SK-N-SH (cell line): ENCODE measurements at regions not wholly inside any gene's neighbourhood (a gene's known extent, or its start where the extent isn't known, plus 50 kb on each side); places are given as distances from the start of the nearest gene placed in this dataset.

Experiments used
- CTCF ChIA-PET: fragments of 300-600, 350-600 bp; formaldehyde crosslinking; extraction: SDS; loops from one replicate; lab custom pipeline; 2021; lab: Yijun Ruan, JAX
- POLR2A ChIA-PET: fragments of 350-600 bp; sonication (Branson Sonifier 250); formaldehyde crosslinking; extraction: SDS; loops from one replicate; lab custom pipeline; 2020; ENCODE audit warnings: antibody characterized with exemption, inconsistent platforms; lab: Yijun Ruan, JAX
- DNase-seq: peaks from one replicate; pipeline ENCODE4 v3.0.0; 2012
- H2AFZ ChIP-seq: fragments of 200-600 bp; sonication (generic); 2 replicates; pipeline ENCODE4 v1.8.1; 2016; ENCODE audit warnings: antibody characterized with exemption, mild to moderate bottlenecking, low read depth
- H3F3A ChIP-seq: fragments of 200-600 bp; sonication (generic); replicated peaks from 2 replicates; pipeline ENCODE3; 2016; ENCODE audit warnings: antibody characterized with exemption, mild to moderate bottlenecking; ENCODE audit not compliant: insufficient read depth
- H3K27ac ChIP-seq, 2 experiments: fragments of 200-500 bp in 1 of 2; fragments of 200-600 bp in 1 of 2; sonication (Bioruptor generic) in 1 of 2; sonication (generic), shearing (Covaris generic) in 1 of 2; 2 replicates each; pipeline versions ENCODE4 v1.5.1 to v1.6.1; 2014 to 2016; ENCODE audit warnings: low read depth in 2 of 2, inconsistent platforms in 1 of 2, low read length in 1 of 2, mild to moderate bottlenecking in 1 of 2, mixed read lengths in 1 of 2
- H3K27me3 ChIP-seq: fragments of 200-600 bp; sonication (generic), shearing (Covaris generic); 2 replicates; pipeline ENCODE4 v1.6.1; 2016; ENCODE audit warnings: mixed run types; ENCODE audit not compliant: insufficient read depth
- H3K36me3 ChIP-seq, 2 experiments: fragments of 200-500 bp in 1 of 2; fragments of 200-600 bp in 1 of 2; sonication (Bioruptor generic) in 1 of 2; sonication (generic) in 1 of 2; replicated peaks in 1 of 2; 2 replicates each; pipeline versions ENCODE3 to v1.5.1; 2014 to 2016; ENCODE audit warnings: low read length in 1 of 2, mild to moderate bottlenecking in 1 of 2; ENCODE audit not compliant: insufficient read depth in 2 of 2, control insufficient read depth in 1 of 2
- H3K4me1 ChIP-seq, 2 experiments: fragments of 200-500 bp in 1 of 2; fragments of 200-600 bp in 1 of 2; sonication (Bioruptor generic) in 1 of 2; sonication (generic), shearing (Covaris generic) in 1 of 2; 2 replicates each; pipeline versions ENCODE4 v1.5.1 to v1.6.1; 2014 to 2016; ENCODE audit warnings: low read depth in 1 of 2, low read length in 1 of 2, mixed run types in 1 of 2; ENCODE audit not compliant: insufficient read depth in 2 of 2, control insufficient read depth in 1 of 2
- H3K4me2 ChIP-seq: fragments of 200-600 bp; sonication (generic), shearing (Covaris generic); 2 replicates; pipeline ENCODE4 v1.6.1; 2017; ENCODE audit warnings: mixed run types
- H3K4me3 ChIP-seq, 2 experiments: fragments of 200-500 bp in 1 of 2; fragments of 200-600 bp in 1 of 2; sonication (Bioruptor generic) in 1 of 2; sonication (generic), shearing (Covaris generic) in 1 of 2; 2 replicates each; pipeline versions ENCODE4 v1.5.1 to v1.8.1; 2014 to 2016; ENCODE audit warnings: low read depth in 2 of 2, inconsistent platforms in 1 of 2, low read length in 1 of 2, mild to moderate bottlenecking in 1 of 2, mixed read lengths in 1 of 2, moderate library complexity in 1 of 2
- H3K79me2 ChIP-seq: fragments of 200-600 bp; sonication (generic); 2 replicates; pipeline ENCODE4 v1.8.1; 2017; ENCODE audit warnings: mild to moderate bottlenecking; ENCODE audit not compliant: insufficient read depth
- H3K9ac ChIP-seq: fragments of 200-600 bp; sonication (generic); 2 replicates; pipeline ENCODE4 v1.6.1; 2017; ENCODE audit warnings: mixed run types
- H3K9me2 ChIP-seq: fragments of 200-600 bp; sonication (generic); 2 replicates; pipeline ENCODE4 v1.6.1; 2017; ENCODE audit warnings: mixed run types
- H3K9me3 ChIP-seq: fragments of 200-600 bp; sonication (generic); 2 replicates; pipeline ENCODE4 v1.6.1; 2017; ENCODE audit warnings: mixed run types, mild to moderate bottlenecking, moderate library complexity
- H4K20me1 ChIP-seq: fragments of 200-600 bp; sonication (generic); 2 replicates; pipeline ENCODE4 v1.6.1; 2017; ENCODE audit warnings: mild to moderate bottlenecking, mixed run types; ENCODE audit not compliant: insufficient read depth
- ELF1 ChIP-seq: IDR thresholded peaks from 2 replicates; pipeline ENCODE4 v1.4.0; 2012
- FOXM1 ChIP-seq: IDR thresholded peaks from 2 replicates; pipeline ENCODE4 v1.4.0; 2012; ENCODE audit warnings: low read depth, mild to moderate bottlenecking
- GATA2 ChIP-seq: sonication (generic); formaldehyde crosslinking; IDR thresholded peaks from 2 replicates; pipeline ENCODE4 v1.5.0; 2020; ENCODE audit warnings: mild to moderate bottlenecking, missing genetic modification reagents
- MEF2A ChIP-seq: IDR thresholded peaks from 2 replicates; pipeline ENCODE4 v1.4.0; 2012; ENCODE audit warnings: low read depth, borderline replicate concordance
- MXI1 ChIP-seq: IDR thresholded peaks from 2 replicates; pipeline ENCODE4 v1.6.1; 2012; ENCODE audit warnings: mild to moderate bottlenecking, low read depth, low read length, improper control_type of control experiment
- NFIC ChIP-seq: IDR thresholded peaks from 2 replicates; pipeline ENCODE4 v1.4.0; 2012; ENCODE audit warnings: borderline replicate concordance
- PBX3 ChIP-seq: IDR thresholded peaks from 2 replicates; pipeline ENCODE4; 2012
- POLR2AphosphoS5 ChIP-seq: IDR thresholded peaks from 2 replicates; pipeline ENCODE4 v1.6.1; 2012; ENCODE audit warnings: low read depth, low read length
- RCOR1 ChIP-seq: fragments of 150-350 bp; IDR thresholded peaks from 2 replicates; pipeline ENCODE4 v1.6.1; 2017; ENCODE audit warnings: antibody characterized with exemption, low read length
- REST ChIP-seq: IDR thresholded peaks from 2 replicates; pipeline ENCODE4 v1.6.1; 2012; ENCODE audit warnings: mild to moderate bottlenecking, low read depth, low read length, moderate library complexity
- RFX5 ChIP-seq: IDR thresholded peaks from 2 replicates; pipeline ENCODE4 v1.6.1; 2012; ENCODE audit warnings: mild to moderate bottlenecking, improper control_type of control experiment, low read length
- RXRA ChIP-seq: IDR thresholded peaks from 2 replicates; pipeline ENCODE4 v1.4.0; 2012; ENCODE audit warnings: low read depth, mild to moderate bottlenecking, borderline replicate concordance
- SMC3 ChIP-seq: IDR thresholded peaks from 2 replicates; pipeline ENCODE4 v1.6.1; 2012; ENCODE audit warnings: low read depth, low read length, improper control_type of control experiment
- TEAD4 ChIP-seq: IDR thresholded peaks from 2 replicates; pipeline ENCODE4 v1.4.0; 2012; ENCODE audit warnings: mild to moderate bottlenecking, borderline replicate concordance; ENCODE audit not compliant: insufficient read depth
- YY1 ChIP-seq: IDR thresholded peaks from 2 replicates; pipeline ENCODE4 v1.4.0; 2012; ENCODE audit warnings: low read depth, mild to moderate bottlenecking
- WGBS: methylation state at CpG from one replicate; pipeline ENCODE4 v1.1.6; 2017; ENCODE audit warnings: low lambda C conversion rate; 5-methylcytosine and 5-hydroxymethylcytosine counted together
- TF ChIP-seq, protein P1 (sequence below): fragments of 150-350 bp; IDR thresholded peaks from 2 replicates; pipeline ENCODE4 v1.6.1; 2016; ENCODE audit warnings: mild to moderate bottlenecking, low read depth, low read length
- TF ChIP-seq, protein P2 (sequence below): fragments of 150-350 bp; IDR thresholded peaks from 2 replicates; pipeline ENCODE4 v1.6.1; 2017; ENCODE audit warnings: antibody characterized with exemption, low read length, low read depth, borderline replicate concordance

DNA sequence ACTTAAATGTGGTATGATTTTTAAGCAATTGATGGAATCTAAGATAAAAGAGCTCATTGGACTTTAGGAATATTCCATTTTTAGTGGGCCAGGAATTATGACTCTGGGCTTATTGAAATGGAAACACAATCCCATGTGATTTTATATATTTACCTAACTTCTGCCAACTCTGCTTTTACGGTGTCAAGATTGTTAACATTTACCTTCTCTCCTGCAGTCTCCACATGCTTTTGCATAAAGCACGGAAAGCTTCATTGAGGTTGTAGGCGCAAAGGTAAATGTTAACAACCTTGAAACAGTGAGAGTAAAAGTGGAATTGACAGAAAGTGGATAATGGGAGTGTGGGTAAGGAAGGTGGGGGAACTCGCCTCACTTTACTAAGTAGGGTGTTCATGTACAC, 468.1 kb downstream of the PMP22 start:
- ChIA-PET POLR2A (no interaction called here), CTCF (no interaction called here)
- no peak overlapping the region for H3K4me3 ChIP-seq
- H3K9me3 ChIP-seq: no peaks in the 10 kb centered on the region
- H3F3A ChIP-seq: no peaks in the 10 kb centered on the region
- H3K79me2 ChIP-seq: no peaks in the 10 kb centered on the region
- H3K9ac ChIP-seq: no peak overlapping the region
- no peaks in the 10 kb centered on the region for H3K9me2 ChIP-seq
- no peak overlapping the region for H2AFZ ChIP-seq
- TF ChIP-seq PBX3 (no peak), YY1 (no peak), SMC3 (no peak), REST (no peak), GATA2 (no peak), ELF1 (no peak)
- TF ChIP-seq, protein P1, sequence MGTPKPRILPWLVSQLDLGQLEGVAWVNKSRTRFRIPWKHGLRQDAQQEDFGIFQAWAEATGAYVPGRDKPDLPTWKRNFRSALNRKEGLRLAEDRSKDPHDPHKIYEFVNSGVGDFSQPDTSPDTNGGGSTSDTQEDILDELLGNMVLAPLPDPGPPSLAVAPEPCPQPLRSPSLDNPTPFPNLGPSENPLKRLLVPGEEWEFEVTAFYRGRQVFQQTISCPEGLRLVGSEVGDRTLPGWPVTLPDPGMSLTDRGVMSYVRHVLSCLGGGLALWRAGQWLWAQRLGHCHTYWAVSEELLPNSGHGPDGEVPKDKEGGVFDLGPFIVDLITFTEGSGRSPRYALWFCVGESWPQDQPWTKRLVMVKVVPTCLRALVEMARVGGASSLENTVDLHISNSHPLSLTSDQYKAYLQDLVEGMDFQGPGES: no peak
- WGBS: 10% methylated on average over 4 of the region's 4 CpGs
- H3K27ac ChIP-seq: no peak overlapping the region
- no peak overlapping the region for H3K4me2 ChIP-seq
- no peaks in the 10 kb centered on the region for H3K36me3 ChIP-seq
- H3K27me3 ChIP-seq: peaks cover 14% of the 10 kb centered on the region; the same call in 1 of the 2 replicates
- no peak for DNase-seq
- H4K20me1 ChIP-seq: no peaks in the 10 kb centered on the region
- no peaks in the 10 kb centered on the region for H3K4me1 ChIP-seq

- TF ChIP-seq TEAD4: no peak
- TF ChIP-seq FOXM1: no peak
- TF ChIP-seq MEF2A: no peak
- no peak for TF ChIP-seq REST
- TF ChIP-seq RCOR1: no peak
- no peak for TF ChIP-seq MXI1
- TF ChIP-seq ELF1: no peak
- no peak for TF ChIP-seq RXRA
- TF ChIP-seq, protein P2, sequence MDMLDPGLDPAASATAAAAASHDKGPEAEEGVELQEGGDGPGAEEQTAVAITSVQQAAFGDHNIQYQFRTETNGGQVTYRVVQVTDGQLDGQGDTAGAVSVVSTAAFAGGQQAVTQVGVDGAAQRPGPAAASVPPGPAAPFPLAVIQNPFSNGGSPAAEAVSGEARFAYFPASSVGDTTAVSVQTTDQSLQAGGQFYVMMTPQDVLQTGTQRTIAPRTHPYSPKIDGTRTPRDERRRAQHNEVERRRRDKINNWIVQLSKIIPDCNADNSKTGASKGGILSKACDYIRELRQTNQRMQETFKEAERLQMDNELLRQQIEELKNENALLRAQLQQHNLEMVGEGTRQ: no peak
- TF ChIP-seq RFX5: no peak
- no peak for TF ChIP-seq POLR2AphosphoS5
- TF ChIP-seq NFIC: no peak
- Histone ChIP-seq H3K27me3 (peaks cover 23% of the 10 kb centered on the region; the same call in 1 of the 2 replicates), H3K27ac (no peak overlapping the region), H3K36me3 (no peaks in the 10 kb centered on the region), H3K79me2 (no peaks in the 10 kb centered on the region), H3K4me1 (no peaks in the 10 kb centered on the region), H3K4me2 (no peak overlapping the region), H2AFZ (no peak overlapping the region), H3F3A (no peaks in the 10 kb centered on the region), H4K20me1 (no peaks in the 10 kb centered on the region), H3K9me3 (no peaks in the 10 kb centered on the region), H3K9ac (no peak overlapping the region), H3K4me3 (no peak overlapping the region), H3K9me2 (no peaks in the 10 kb centered on the region)
- no peak for DNase-seq
- ChIA-PET POLR2A (no interaction called here), CTCF (no interaction called here)
- WGBS: 14% methylated on average over 1 of the region's 1 CpG
Observed at GRCh38 chr17:14794961-14795360, 470.2 kb downstream of the PMP22 start.
